Nephron progenitor cell (in vitro differentiated cells): ENCODE measurements at regions not wholly inside any gene's neighbourhood (a gene's known extent, or its start where the extent isn't known, plus 50 kb on each side); places are given as distances from the start of the nearest gene placed in this dataset.

ENCODE experiments used
- DNase-seq: peaks from one replicate; pipeline ENCODE4 v3.0.0; 2021
- H3K27ac Mint-ChIP-seq: 2 replicates; pipeline ENCODE4 v1.8.0; 2021; ENCODE audit warnings: mild to moderate bottlenecking, moderate library complexity, mixed read lengths
- H3K27me3 Mint-ChIP-seq: 2 replicates; pipeline ENCODE4 v1.8.0; 2021; ENCODE audit warnings: mild to moderate bottlenecking, low read depth, mixed read lengths; ENCODE audit not compliant: poor library complexity
- H3K36me3 Mint-ChIP-seq: 2 replicates; pipeline ENCODE4 v1.8.0; 2021; ENCODE audit warnings: low read depth, mixed read lengths
- H3K4me1 Mint-ChIP-seq: 2 replicates; pipeline ENCODE4 v1.8.0; 2021; ENCODE audit warnings: mixed read lengths
- H3K4me3 Mint-ChIP-seq: 2 replicates; pipeline ENCODE4 v1.8.0; 2021; ENCODE audit warnings: mild to moderate bottlenecking, moderate library complexity, mixed read lengths
- H3K9me3 Mint-ChIP-seq: 2 replicates; pipeline ENCODE4 v1.8.0; 2021; ENCODE audit warnings: mild to moderate bottlenecking, moderate library complexity, mixed read lengths
- CTCF ChIP-seq: fragments of 200-600 bp; sonication (generic); IDR thresholded peaks from 2 replicates; pipeline ENCODE4 v1.5.0; 2021; ENCODE audit warnings: antibody characterized with exemption

- no peak for TF ChIP-seq CTCF
- Mint-ChIP-seq H3K4me1 (peaks cover 50% of the 10 kb centered on the region), H3K27me3 (peaks cover 20% of the 10 kb centered on the region), H3K9me3 (no peaks in the 10 kb centered on the region), H3K36me3 (no peaks in the 10 kb centered on the region), H3K4me3 (no peak overlapping the region), H3K27ac (no peak overlapping the region)
- no peak for DNase-seq
These were observed 124.2 kb upstream of the HS6ST1 start for GRCh38 chr2:128442891-128443302.

GRCh38 chr2:128444121-128444771 is 125.6 kb upstream of the HS6ST1 start:
- no peak for TF ChIP-seq CTCF
- DNase-seq = no peak
- no peaks in the 10 kb centered on the region for H3K36me3 Mint-ChIP-seq
- H3K27ac Mint-ChIP-seq = no peak overlapping the region
- H3K9me3 Mint-ChIP-seq = no peaks in the 10 kb centered on the region
- no peak overlapping the region for H3K4me3 Mint-ChIP-seq
- H3K4me1 Mint-ChIP-seq = peaks cover 49% of the 10 kb centered on the region
- peaks cover 10% of the 10 kb centered on the region for H3K27me3 Mint-ChIP-seq

GRCh38 chr2:128444816-128445522 is 126.3 kb upstream of the HS6ST1 start:
- H3K36me3 Mint-ChIP-seq = no peaks in the 10 kb centered on the region

GRCh38 chr2:128445523-128445900 is 126.8 kb upstream of the HS6ST1 start:
- H3K27ac Mint-ChIP-seq = peak overlapping the region; percentile 27
- H3K27me3 Mint-ChIP-seq = peaks cover 10% of the 10 kb centered on the region
- H3K9me3 Mint-ChIP-seq = no peaks in the 10 kb centered on the region
- no peaks in the 10 kb centered on the region for H3K36me3 Mint-ChIP-seq
- no peak for DNase-seq
- TF ChIP-seq CTCF = no peak
- peaks cover 40% of the 10 kb centered on the region for H3K4me1 Mint-ChIP-seq
- no peak overlapping the region for H3K4me3 Mint-ChIP-seq

More at GRCh38 chr2:128444816-128445522, 126.3 kb upstream of the HS6ST1 start:
- Mint-ChIP-seq H3K4me1 (peaks cover 45% of the 10 kb centered on the region), H3K27me3 (peaks cover 10% of the 10 kb centered on the region), H3K27ac (peak overlapping the region; percentile 27), H3K4me3 (no peak overlapping the region), H3K9me3 (no peaks in the 10 kb centered on the region)
- TF ChIP-seq CTCF = no peak
- no peak for DNase-seq

GRCh38 chr2:128446049-128446873 is 127.6 kb upstream of the HS6ST1 start:
- no peak for DNase-seq
- TF ChIP-seq CTCF = no peak
- Mint-ChIP-seq H3K4me1 (peaks cover 38% of the 10 kb centered on the region), H3K36me3 (no peaks in the 10 kb centered on the region), H3K27ac (peak overlapping the region; percentile 44), H3K4me3 (no peak overlapping the region), H3K9me3 (no peaks in the 10 kb centered on the region), H3K27me3 (peaks cover 10% of the 10 kb centered on the region)
